Natural killer cell (primary cell): ENCODE measurements at regions not wholly inside any gene's neighbourhood (a gene's known extent, or its start where the extent isn't known, plus 50 kb on each side); places are given as distances from the start of the nearest gene placed in this dataset.
"Not testable (repeated sequence)": the region's sequence is repeated elsewhere in the genome, so short reads cannot be mapped to it uniquely, and the experiment has no call there.

Experiments
- ATAC-seq, 3 donors: fragments of 150-1000 bp in 2 of 3; fragments of 200-7000 bp in 1 of 3; cut with Tn5 transposase; 1 replicate in 1 of 3; 2 replicates in 2 of 3; pipeline ENCODE4 v1.10.0; 2021; ENCODE audit warnings: mild to moderate bottlenecking in 2 of 3, moderate library complexity in 2 of 3
- DNase-seq, 2 donors: peaks; one replicate each; pipeline versions ENCODE4 v3.0.0 to v3.0.0-alpha.2; 2013 to 2021; ENCODE audit warnings: mixed read lengths in 1 of 2
- H3K27ac ChIP-seq: one replicate; pipeline ENCODE4 v1.5.1; 2013; ENCODE audit warnings: mild to moderate bottlenecking, low read length
- H3K27me3 ChIP-seq: one replicate; pipeline ENCODE4 v1.6.1; 2013; ENCODE audit warnings: low read length; ENCODE audit not compliant: control insufficient read depth, insufficient read depth
- H3K36me3 ChIP-seq: one replicate; pipeline ENCODE4 v1.6.1; 2013; ENCODE audit warnings: low read length; ENCODE audit not compliant: control insufficient read depth, insufficient read depth
- H3K4me1 ChIP-seq: one replicate; pipeline ENCODE4 v1.6.1; 2013; ENCODE audit warnings: low read length; ENCODE audit not compliant: control insufficient read depth, insufficient read depth
- H3K4me3 ChIP-seq: one replicate; pipeline ENCODE4 v1.5.1; 2013; ENCODE audit warnings: low read length
- H3K9me3 ChIP-seq: one replicate; pipeline ENCODE4 v1.6.1; 2013; ENCODE audit warnings: low read length; ENCODE audit not compliant: control insufficient read depth, insufficient read depth
- H3K27ac Mint-ChIP-seq, 2 donors: one replicate each; pipeline ENCODE4 v1.8.0; 2022; ENCODE audit warnings: mild to moderate bottlenecking in 2 of 2, mixed read lengths in 2 of 2, moderate library complexity in 1 of 2
- H3K27me3 Mint-ChIP-seq, 2 donors: one replicate each; pipeline ENCODE4 v1.8.0; 2022; ENCODE audit warnings: low read depth in 2 of 2, mixed read lengths in 2 of 2
- H3K36me3 Mint-ChIP-seq: one replicate; pipeline ENCODE4 v1.8.0; 2022; ENCODE audit warnings: mixed read lengths
- H3K4me1 Mint-ChIP-seq, 2 donors: one replicate each; pipeline ENCODE4 v1.8.0; 2022; ENCODE audit warnings: mixed read lengths in 2 of 2
- H3K4me3 Mint-ChIP-seq: one replicate; pipeline ENCODE4 v1.8.0; 2022; ENCODE audit warnings: mild to moderate bottlenecking, moderate library complexity, mixed read lengths
- H3K9me3 Mint-ChIP-seq, 2 donors: one replicate each; pipeline ENCODE4 v1.8.0; 2022; ENCODE audit warnings: mixed read lengths in 2 of 2
- WGBS: methylation state at CpG from one replicate; pipeline ENCODE4 v1.1.7; 2013; ENCODE audit warnings: missing lambda C conversion rate; ENCODE audit not compliant: insufficient coverage; 5-methylcytosine and 5-hydroxymethylcytosine counted together
- intact Hi-C: fragments of 100-400 bp; cut with micrococcal nuclease; formaldehyde crosslinking; loops from one replicate; pipeline ENCODE4 v1.14.2; 2022
- TF ChIP-seq, protein P1 (sequence below): fragments of 200-600 bp; IDR thresholded peaks from one replicate; pipeline ENCODE4 v1.8.0; 2022; ENCODE audit warnings: antibody characterized with exemption

DNA sequence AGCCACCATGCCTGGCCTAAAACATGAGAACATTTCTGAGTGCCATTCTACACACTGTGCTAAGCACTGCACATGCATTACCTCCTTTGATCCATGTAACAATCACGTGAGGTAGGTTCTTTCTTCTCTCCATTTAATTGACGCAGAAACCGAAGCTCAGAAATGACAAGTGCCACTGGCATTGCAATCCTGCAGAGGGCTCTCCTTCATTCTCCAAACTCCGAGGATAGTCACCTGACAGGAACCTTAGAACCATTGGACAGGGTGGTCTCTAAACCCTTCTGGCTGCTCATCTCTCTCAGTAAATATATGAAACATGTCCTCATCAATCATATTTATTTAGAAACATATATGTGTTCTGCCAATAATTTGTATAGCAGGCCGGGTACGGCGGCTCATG is 167.1 kb upstream of the JUN start:
- Mint-ChIP-seq H3K36me3 (no peaks in the 10 kb centered on the region), H3K4me3 (no peak overlapping the region), H3K27me3 (peaks cover 0 to 9% of the 10 kb centered on the region in 2 donors), H3K4me1 (peaks cover 22 to 32% of the 10 kb centered on the region in 2 donors), H3K27ac (no peak overlapping the region), H3K9me3 (no peaks in the 10 kb centered on the region)
- WGBS = over 99% methylated on average over 7 of the region's 7 CpGs
- H3K27me3 ChIP-seq = no peaks in the 10 kb centered on the region
- DNase-seq = no peak
- no peaks in the 10 kb centered on the region for H3K9me3 ChIP-seq
- H3K36me3 ChIP-seq = no peaks in the 10 kb centered on the region
- intact Hi-C loops = no loop called here
- H3K4me3 ChIP-seq = no peak overlapping the region
- TF ChIP-seq, protein P1, sequence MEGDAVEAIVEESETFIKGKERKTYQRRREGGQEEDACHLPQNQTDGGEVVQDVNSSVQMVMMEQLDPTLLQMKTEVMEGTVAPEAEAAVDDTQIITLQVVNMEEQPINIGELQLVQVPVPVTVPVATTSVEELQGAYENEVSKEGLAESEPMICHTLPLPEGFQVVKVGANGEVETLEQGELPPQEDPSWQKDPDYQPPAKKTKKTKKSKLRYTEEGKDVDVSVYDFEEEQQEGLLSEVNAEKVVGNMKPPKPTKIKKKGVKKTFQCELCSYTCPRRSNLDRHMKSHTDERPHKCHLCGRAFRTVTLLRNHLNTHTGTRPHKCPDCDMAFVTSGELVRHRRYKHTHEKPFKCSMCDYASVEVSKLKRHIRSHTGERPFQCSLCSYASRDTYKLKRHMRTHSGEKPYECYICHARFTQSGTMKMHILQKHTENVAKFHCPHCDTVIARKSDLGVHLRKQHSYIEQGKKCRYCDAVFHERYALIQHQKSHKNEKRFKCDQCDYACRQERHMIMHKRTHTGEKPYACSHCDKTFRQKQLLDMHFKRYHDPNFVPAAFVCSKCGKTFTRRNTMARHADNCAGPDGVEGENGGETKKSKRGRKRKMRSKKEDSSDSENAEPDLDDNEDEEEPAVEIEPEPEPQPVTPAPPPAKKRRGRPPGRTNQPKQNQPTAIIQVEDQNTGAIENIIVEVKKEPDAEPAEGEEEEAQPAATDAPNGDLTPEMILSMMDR = no peak
- peaks cover 8% of the 10 kb centered on the region for H3K4me1 ChIP-seq
- H3K27ac ChIP-seq = no peak overlapping the region
- ATAC-seq = no peak

DNA sequence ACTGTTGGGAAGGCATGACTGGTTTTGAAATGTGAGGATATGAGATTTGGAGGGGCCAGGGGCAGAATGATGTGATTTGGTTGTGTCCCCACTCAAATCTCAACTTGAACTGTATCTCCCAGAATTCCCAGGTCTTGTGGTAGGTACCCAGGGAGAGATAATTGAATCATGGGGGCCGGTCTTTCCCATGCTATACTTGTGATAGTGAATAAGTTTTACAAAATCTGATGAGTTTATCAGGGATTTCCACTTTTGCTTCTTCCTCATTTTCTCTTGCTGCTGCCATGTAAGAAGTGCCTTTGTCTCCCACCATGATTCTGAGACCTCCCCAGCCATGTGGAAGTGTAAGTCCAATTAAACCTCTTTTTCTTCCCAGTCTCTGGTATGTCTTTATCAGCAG is 170.1 kb upstream of the JUN start:
- H3K27ac ChIP-seq, DNase-seq, H3K9me3 ChIP-seq, intact Hi-C loops, H3K36me3 Mint-ChIP-seq, ATAC-seq, H3K9me3 Mint-ChIP-seq, H3K27me3 ChIP-seq, H3K4me3 ChIP-seq, H3K4me3 Mint-ChIP-seq, H3K36me3 ChIP-seq, H3K27ac Mint-ChIP-seq: not testable (repeated sequence)
- H3K4me1 Mint-ChIP-seq = peaks cover 15 to 28% of the 10 kb centered on the region in 2 donors
- H3K27me3 Mint-ChIP-seq = peaks cover 9 to 11% of the 10 kb centered on the region in 2 donors
- WGBS = 100% methylated on average over 1 of the region's 1 CpG
- peaks cover 10% of the 10 kb centered on the region for H3K4me1 ChIP-seq

DNA sequence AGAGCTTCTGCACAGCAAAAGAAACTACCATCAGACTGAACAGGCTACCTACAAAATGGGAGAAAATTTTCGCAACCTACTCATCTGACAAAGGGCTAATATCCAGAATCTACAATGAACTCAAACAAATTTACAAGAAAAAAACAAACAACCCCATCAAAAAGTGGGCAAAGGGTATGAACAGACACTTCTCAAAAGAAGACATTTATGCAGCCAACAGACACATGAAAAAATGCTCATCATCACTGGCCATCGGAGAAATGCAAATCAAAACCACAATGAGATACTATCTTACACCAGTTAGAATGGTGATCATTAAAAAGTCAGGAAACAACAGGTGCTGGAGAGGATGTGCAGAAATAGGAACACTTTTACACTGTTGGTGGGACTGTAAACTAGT is 179.4 kb upstream of the JUN start:
- intact Hi-C loops, H3K9me3 ChIP-seq, DNase-seq, H3K27me3 ChIP-seq, H3K27ac ChIP-seq, H3K27ac Mint-ChIP-seq, H3K9me3 Mint-ChIP-seq, H3K4me3 ChIP-seq, ATAC-seq, H3K27me3 Mint-ChIP-seq, H3K36me3 Mint-ChIP-seq, H3K4me3 Mint-ChIP-seq, H3K36me3 ChIP-seq: not testable (repeated sequence)
- peaks cover 23% of the 10 kb centered on the region for H3K4me1 ChIP-seq
- no CpG with 5 or more reads among the region's 2 CpGs for WGBS
- peaks cover 13 to 28% of the 10 kb centered on the region in 2 donors for H3K4me1 Mint-ChIP-seq

DNA sequence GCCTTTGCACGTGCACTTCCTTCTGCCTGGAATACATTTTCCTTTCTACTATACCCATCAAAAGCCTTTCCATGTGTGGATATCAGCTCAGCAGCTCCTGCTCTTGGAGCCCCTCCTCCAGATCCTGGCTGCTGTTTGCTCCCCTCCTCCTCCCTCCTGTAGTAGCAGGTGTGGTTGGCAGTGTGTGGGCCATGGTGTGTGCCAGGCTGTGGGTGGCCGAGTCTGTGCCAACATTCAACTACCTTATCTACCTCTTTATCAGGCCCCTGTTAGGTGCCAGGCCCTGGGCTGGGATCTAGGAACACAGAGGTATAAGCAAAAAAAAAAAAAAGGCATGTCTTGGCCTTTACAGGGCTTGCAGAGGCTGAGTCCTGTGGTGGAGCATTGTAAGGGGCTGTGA is 180.6 kb upstream of the JUN start:
- peaks cover 0 to 2% of the 10 kb centered on the region in 2 donors for H3K9me3 Mint-ChIP-seq

More for the DNA sequence above, 180.6 kb upstream of the JUN start:
- Histone ChIP-seq H3K27ac (no peak overlapping the region), H3K4me1 (peaks cover 30% of the 10 kb centered on the region), H3K36me3 (no peaks in the 10 kb centered on the region), H3K9me3 (no peaks in the 10 kb centered on the region), H3K27me3 (no peaks in the 10 kb centered on the region), H3K4me3 (no peak overlapping the region)
- ATAC-seq (no peak), DNase-seq (no peak)
- intact Hi-C loops = no loop called here
- Mint-ChIP-seq H3K4me3 (no peak overlapping the region), H3K36me3 (no peaks in the 10 kb centered on the region), H3K27ac (no peak overlapping the region), H3K27me3 (no peaks in the 10 kb centered on the region), H3K4me1 (peaks cover 24 to 36% of the 10 kb centered on the region in 2 donors)
- TF ChIP-seq, protein P1 = no peak
- 97% methylated on average over 1 of the region's 2 CpGs for WGBS
